ENCODE measurements at regions not wholly inside any gene's neighbourhood (a gene's known extent, or its start where the extent isn't known, plus 50 kb on each side); places are given as distances from the start of the nearest gene placed in this dataset.

- no peak for DNase-seq (ENCODE audit: extremely low read depth, low read depth)
- TF ChIP-seq CTCF (IDR thresholded peaks at IDR 0.05; ENCODE audit: low read depth, low read length), result no peak
Observed at GRCh38 chr3:160161921-160162320, 63.3 kb upstream of the C3orf80 start.

GRCh38 chr3:160162440-160162839 is 62.8 kb upstream of the C3orf80 start:
- TF ChIP-seq CTCF (IDR thresholded peaks at IDR 0.05; ENCODE audit: low read depth, low read length), result no peak
- no peak for DNase-seq (ENCODE audit: extremely low read depth, low read depth)

DNA sequence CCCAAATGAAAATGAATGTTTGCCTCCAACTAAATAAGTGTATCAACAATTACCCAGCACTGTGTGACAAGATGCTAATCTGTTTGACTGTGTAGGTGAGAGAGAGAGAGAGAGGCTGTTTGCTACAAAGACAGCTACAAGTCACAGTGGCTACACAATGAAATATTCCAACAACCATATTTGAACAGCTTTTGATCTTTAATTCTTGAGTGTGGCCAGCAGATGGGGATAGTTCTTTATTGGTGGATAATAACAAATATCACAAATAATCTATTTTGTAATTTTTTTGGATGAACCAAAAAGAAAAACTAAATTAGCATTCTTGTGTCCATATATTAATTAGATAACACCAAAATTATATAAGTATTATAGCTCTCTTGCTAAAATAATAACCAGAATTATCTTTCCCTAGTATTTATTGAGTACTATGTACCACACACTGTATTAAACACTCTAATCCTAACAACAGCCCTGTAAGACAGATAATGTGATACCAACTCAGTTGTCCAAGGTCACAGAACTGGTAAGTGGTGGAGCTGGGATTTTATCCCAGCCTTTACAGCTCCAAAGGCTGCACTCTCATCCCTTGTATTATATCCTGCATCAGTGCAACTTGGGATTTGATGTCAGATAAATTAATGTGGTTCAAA is 61.9 kb upstream of the C3orf80 start:
- DNase-seq (ENCODE audit: extremely low read depth, low read depth), result no peak

DNA sequence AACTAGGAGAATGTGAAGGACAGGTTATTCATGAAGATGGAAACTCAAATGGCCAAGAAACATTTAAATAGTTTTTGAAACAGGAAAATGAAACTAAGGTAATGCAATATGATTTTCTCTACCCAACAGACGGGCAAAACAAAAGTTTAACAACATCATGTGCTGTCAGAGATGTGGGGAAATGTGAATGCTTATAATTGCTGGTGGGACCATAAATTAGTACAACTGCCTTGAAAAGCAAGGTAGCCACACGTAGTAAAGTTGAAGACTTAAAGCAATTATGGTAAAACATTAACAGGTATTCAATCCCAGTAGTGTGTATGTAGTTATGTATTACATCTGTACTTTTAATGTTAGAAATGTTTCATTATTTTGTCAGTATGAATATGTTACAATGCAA is 57.0 kb upstream of the C3orf80 start:
- DNase-seq (ENCODE audit: extremely low read depth, low read depth), result no peak
- TF ChIP-seq CTCF (IDR thresholded peaks at IDR 0.05; ENCODE audit: low read depth, low read length), result no peak

More for the DNA sequence above, 61.9 kb upstream of the C3orf80 start:
- peak; percentile 46 for TF ChIP-seq CTCF (IDR thresholded peaks at IDR 0.05; ENCODE audit: low read depth, low read length)

GRCh38 chr3:160169139-160169976 is 55.9 kb upstream of the C3orf80 start:
- peak; percentile 52 for DNase-seq (ENCODE audit: extremely low read depth, low read depth)
- TF ChIP-seq CTCF (IDR thresholded peaks at IDR 0.05; ENCODE audit: low read depth, low read length), result no peak

- DNase-seq (ENCODE audit: extremely low read depth, low read depth), result no peak
- TF ChIP-seq CTCF (IDR thresholded peaks at IDR 0.05; ENCODE audit: low read depth, low read length), result no peak
Observed at GRCh38 chr3:160170409-160171370, 54.5 kb upstream of the C3orf80 start.
